KMS-11 (cell line): ENCODE measurements at regions not wholly inside any gene's neighbourhood (a gene's known extent, or its start where the extent isn't known, plus 50 kb on each side); places are given as distances from the start of the nearest gene placed in this dataset.

Source experiments
- H2AFZ ChIP-seq: fragments of 200-600 bp; sonication (generic); 2 replicates; pipeline ENCODE4 v1.6.1; 2016; ENCODE audit warnings: antibody characterized with exemption, mixed run types, low read depth
- H3K27ac ChIP-seq: fragments of 200-600 bp; sonication (generic); 2 replicates; pipeline ENCODE4 v1.6.1; 2016; ENCODE audit warnings: mild to moderate bottlenecking, mixed run types
- H3K27me3 ChIP-seq: fragments of 200-600 bp; sonication (generic); 2 replicates; pipeline ENCODE4 v1.6.1; 2017; ENCODE audit warnings: mild to moderate bottlenecking, low read depth, mixed run types, moderate library complexity; ENCODE audit not compliant: insufficient read depth
- H3K36me3 ChIP-seq: fragments of 200-600 bp; sonication (generic); 2 replicates; pipeline ENCODE4 v1.6.1; 2017; ENCODE audit warnings: mild to moderate bottlenecking, mixed run types; ENCODE audit not compliant: insufficient read depth
- H3K4me1 ChIP-seq: fragments of 200-600 bp; sonication (generic); 2 replicates; pipeline ENCODE4 v1.6.1; 2016; ENCODE audit warnings: mild to moderate bottlenecking, low read depth, mixed run types; ENCODE audit not compliant: poor library complexity, severe bottlenecking
- H3K4me2 ChIP-seq: fragments of 200-600 bp; sonication (generic); 2 replicates; pipeline ENCODE4 v1.7.0; 2016; ENCODE audit warnings: mild to moderate bottlenecking, mixed run types
- H3K4me3 ChIP-seq: fragments of 200-600 bp; sonication (generic); IDR thresholded peaks from 2 replicates; pipeline ENCODE4 v1.6.1; 2017; ENCODE audit warnings: low read depth, low read length, mixed read lengths; ENCODE audit not compliant: insufficient read depth
- H3K79me2 ChIP-seq: fragments of 200-600 bp; sonication (generic); 2 replicates; pipeline ENCODE4 v1.6.1; 2016; ENCODE audit warnings: low read depth, mixed run types; ENCODE audit not compliant: insufficient read depth
- H3K9ac ChIP-seq: fragments of 200-600 bp; sonication (generic); 2 replicates; pipeline ENCODE4 v1.6.1; 2016; ENCODE audit warnings: mild to moderate bottlenecking, mixed run types
- H4K20me1 ChIP-seq: fragments of 200-600 bp; sonication (generic); 2 replicates; pipeline ENCODE4 v1.6.1; 2016; ENCODE audit warnings: mild to moderate bottlenecking, mixed run types; ENCODE audit not compliant: insufficient read depth
- TF ChIP-seq, protein P1 (sequence below): fragments of 200-600 bp; sonication (generic); conservative IDR thresholded peaks from 2 replicates; pipeline ENCODE4 v1.6.1; 2017; ENCODE audit warnings: low read depth, mild to moderate bottlenecking, antibody characterized with exemption, low read length, moderate library complexity, mixed read lengths

GRCh38 chr2:181362561-181362960 is 94.6 kb upstream of the ITGA4 start:
- H3K4me2 ChIP-seq = no peak overlapping the region
- TF ChIP-seq, protein P1, sequence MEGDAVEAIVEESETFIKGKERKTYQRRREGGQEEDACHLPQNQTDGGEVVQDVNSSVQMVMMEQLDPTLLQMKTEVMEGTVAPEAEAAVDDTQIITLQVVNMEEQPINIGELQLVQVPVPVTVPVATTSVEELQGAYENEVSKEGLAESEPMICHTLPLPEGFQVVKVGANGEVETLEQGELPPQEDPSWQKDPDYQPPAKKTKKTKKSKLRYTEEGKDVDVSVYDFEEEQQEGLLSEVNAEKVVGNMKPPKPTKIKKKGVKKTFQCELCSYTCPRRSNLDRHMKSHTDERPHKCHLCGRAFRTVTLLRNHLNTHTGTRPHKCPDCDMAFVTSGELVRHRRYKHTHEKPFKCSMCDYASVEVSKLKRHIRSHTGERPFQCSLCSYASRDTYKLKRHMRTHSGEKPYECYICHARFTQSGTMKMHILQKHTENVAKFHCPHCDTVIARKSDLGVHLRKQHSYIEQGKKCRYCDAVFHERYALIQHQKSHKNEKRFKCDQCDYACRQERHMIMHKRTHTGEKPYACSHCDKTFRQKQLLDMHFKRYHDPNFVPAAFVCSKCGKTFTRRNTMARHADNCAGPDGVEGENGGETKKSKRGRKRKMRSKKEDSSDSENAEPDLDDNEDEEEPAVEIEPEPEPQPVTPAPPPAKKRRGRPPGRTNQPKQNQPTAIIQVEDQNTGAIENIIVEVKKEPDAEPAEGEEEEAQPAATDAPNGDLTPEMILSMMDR = no peak

DNA sequence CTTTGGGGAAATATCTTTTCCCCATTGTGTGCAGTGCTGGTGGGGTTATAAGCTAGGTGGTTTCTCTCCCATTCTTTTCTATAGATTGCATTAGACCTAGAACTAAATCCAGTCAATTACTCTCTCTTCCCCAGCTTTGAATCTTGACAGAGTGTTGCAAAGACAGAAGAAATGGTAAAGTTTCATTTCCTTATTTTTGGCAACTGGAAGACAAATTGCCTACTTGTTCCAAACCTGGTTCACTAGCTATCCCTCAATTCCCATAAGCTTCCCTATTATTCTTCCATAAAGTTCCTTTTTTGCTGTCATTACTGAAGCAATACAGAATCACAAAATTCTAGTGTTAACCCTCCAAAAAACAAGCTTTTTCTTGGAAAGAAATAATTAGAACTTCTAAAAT is 94.0 kb upstream of the ITGA4 start:
- H3K79me2 ChIP-seq = no peaks in the 10 kb centered on the region
- TF ChIP-seq, protein P1 = no peak
- no peaks in the 10 kb centered on the region for H4K20me1 ChIP-seq
- peaks cover under 1% of the 10 kb centered on the region for H3K4me1 ChIP-seq
- H3K9ac ChIP-seq = no peak overlapping the region
- no peaks in the 10 kb centered on the region for H3K27me3 ChIP-seq
- H2AFZ ChIP-seq = no peak overlapping the region
- no peaks in the 10 kb centered on the region for H3K36me3 ChIP-seq
- H3K4me3 ChIP-seq = no peak overlapping the region
- no peak overlapping the region for H3K27ac ChIP-seq
- H3K4me2 ChIP-seq = no peak overlapping the region

More at GRCh38 chr2:181362561-181362960, 94.6 kb upstream of the ITGA4 start:
- Histone ChIP-seq H2AFZ (no peak overlapping the region), H3K9ac (no peak overlapping the region), H3K27me3 (no peaks in the 10 kb centered on the region), H4K20me1 (no peaks in the 10 kb centered on the region), H3K27ac (no peak overlapping the region), H3K79me2 (no peaks in the 10 kb centered on the region), H3K4me1 (peaks cover 4% of the 10 kb centered on the region), H3K4me3 (no peak overlapping the region), H3K36me3 (no peaks in the 10 kb centered on the region)

- Histone ChIP-seq H3K27me3 (no peaks in the 10 kb centered on the region), H3K79me2 (no peaks in the 10 kb centered on the region), H4K20me1 (no peaks in the 10 kb centered on the region), H3K9ac (no peak overlapping the region), H3K4me3 (no peak overlapping the region), H3K4me1 (no peaks in the 10 kb centered on the region), H3K4me2 (no peak overlapping the region), H2AFZ (no peak overlapping the region), H3K27ac (no peak overlapping the region), H3K36me3 (no peaks in the 10 kb centered on the region)
- TF ChIP-seq, protein P1 = no peak
Observed at GRCh38 chr2:181364492-181365170, 92.6 kb upstream of the ITGA4 start.

DNA sequence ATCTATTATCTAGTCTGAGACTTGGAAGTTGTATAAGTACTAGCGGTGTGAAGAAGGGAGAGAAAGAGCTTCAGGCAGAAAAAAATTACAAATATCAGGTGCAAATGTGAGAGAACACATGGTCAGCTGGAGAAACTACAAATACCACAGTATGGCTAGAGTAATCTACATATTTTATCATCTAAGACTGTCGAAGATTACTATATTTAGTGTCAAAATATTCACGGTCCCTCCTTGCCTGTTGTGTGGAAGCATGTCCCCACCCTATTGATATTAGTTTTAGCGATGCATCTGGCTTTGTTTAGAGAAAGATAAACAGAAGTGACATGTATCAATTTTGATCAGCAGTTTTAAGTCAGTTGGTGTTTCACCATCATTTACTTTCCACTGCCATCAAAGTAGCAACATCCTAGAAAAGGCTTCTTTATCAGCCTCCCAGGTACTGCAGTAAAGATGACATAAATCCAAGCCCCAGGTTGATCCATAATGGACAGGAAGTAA is 90.5 kb upstream of the ITGA4 start:
- TF ChIP-seq, protein P1 = no peak
- Histone ChIP-seq H2AFZ (no peak overlapping the region), H3K79me2 (no peaks in the 10 kb centered on the region), H3K4me2 (no peak overlapping the region), H3K4me3 (no peak overlapping the region), H3K27me3 (no peaks in the 10 kb centered on the region), H3K27ac (no peak overlapping the region), H3K9ac (no peak overlapping the region), H4K20me1 (no peaks in the 10 kb centered on the region), H3K36me3 (no peaks in the 10 kb centered on the region), H3K4me1 (peaks cover 13% of the 10 kb centered on the region)
